CD4-positive, alpha-beta T cell treated with Interferon gamma for 1 hour (primary cell): ENCODE measurements at regions not wholly inside any gene's neighbourhood (a gene's known extent, or its start where the extent isn't known, plus 50 kb on each side); places are given as distances from the start of the nearest gene placed in this dataset.

Experiments used
- DNase-seq: peaks from one replicate; pipeline ENCODE4 v3.0.0-alpha.2; 2020

DNA sequence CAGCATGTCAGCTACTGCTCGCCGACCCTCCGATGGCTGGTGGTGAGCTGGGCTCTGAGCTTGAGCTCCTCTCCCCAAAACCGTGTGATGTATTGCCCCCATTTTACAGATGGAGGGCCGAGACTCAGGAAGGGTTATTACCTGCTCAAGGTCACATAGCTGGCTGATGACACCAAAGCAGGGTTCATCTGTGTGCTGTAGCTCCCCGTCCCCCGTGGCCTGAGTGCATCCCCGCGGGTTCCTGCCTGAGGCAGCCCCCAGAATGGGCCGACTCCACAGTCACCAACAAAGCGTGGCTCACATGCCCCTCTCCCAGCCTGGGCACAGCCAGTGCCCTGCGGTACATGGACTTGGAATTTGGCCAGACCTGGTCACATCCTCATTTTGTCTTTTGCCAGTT lies 198.6 kb downstream of the TFCP2L1 start:
- no peak for DNase-seq

GRCh38 chr2:121087117-121087516 lies 197.9 kb downstream of the TFCP2L1 start:
- no peak for DNase-seq

GRCh38 chr2:121088251-121089165 lies 196.5 kb downstream of the TFCP2L1 start:
- no peak for DNase-seq

GRCh38 chr2:121089166-121089510 lies 195.9 kb downstream of the TFCP2L1 start:
- DNase-seq: no peak

DNA sequence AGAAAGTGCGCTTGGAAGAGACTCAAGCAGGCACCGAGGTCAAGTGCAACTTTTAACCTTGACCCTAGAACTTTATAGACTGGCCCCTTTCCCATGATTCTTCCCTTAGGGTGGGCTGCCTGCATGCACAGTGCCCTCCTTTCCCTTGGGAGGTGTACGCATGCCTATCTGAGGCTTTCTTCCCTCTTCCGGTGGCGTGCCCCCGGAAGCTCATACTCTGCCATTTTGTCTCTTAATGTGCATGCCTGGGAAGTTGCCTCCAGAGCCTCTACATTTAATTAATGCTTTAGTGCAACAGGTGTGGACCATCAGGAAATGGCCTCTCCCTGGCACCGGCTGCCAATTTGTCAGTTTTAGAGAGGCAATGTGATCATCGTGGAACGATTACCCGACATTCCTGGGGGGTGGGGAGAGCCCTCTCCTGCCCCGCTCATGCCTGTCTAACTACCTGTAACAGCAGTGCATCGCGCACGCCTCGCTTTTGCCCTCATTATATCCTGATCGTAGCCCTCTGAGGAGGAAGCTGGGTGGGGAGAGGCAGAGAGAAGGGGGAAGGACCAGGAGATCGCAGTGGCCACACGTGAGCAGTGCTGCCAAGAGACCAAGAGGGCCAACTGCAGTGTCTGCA lies 194.8 kb downstream of the TFCP2L1 start:
- no peak for DNase-seq

DNA sequence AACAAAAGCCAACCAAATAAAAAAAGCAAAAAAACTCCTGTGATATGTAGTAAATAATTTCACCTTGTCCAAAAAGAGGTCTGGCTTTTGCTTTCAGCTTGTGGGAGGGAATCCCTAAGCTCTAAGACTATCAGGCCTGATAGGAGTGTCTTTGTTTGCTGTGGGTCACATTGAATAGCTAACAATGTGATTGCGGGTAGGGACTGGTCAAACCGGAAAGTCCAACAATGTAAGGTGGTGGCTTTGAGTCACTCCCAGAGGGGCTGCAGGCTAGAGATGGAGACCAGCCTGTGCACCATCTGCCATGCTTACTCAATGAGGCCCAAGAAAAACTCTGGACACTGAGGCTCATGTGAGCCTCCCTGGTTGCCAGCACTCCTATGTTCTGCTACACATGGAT lies 192.9 kb downstream of the TFCP2L1 start:
- no peak for DNase-seq

DNA sequence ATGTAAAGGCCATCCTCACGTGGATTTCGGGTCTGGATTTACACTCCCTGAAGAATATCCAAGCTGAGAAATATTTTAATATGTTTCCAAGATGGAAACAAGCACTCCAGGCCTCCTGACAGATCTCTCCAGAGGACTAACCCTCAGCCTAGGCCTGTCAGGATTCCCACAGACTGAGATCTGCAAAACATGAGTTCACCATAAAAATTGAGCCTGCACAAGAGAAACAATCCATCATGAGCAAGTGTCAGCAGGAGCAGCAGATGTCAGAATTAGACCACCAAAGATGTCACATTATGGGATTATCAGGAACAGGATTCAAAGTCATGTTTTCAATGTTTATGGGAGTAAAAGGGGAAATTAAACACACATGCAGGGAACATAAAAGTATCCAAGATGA lies 191.3 kb downstream of the TFCP2L1 start:
- DNase-seq: no peak

GRCh38 chr2:121094101-121094500 lies 190.9 kb downstream of the TFCP2L1 start:
- no peak for DNase-seq

- DNase-seq: no peak
Observed at GRCh38 chr2:121094845-121095244, 190.2 kb downstream of the TFCP2L1 start.

- no peak for DNase-seq
Observed at GRCh38 chr2:121095257-121096080, 189.5 kb downstream of the TFCP2L1 start.

- no peak for DNase-seq
Observed at GRCh38 chr2:121096611-121097010, 188.4 kb downstream of the TFCP2L1 start.

GRCh38 chr2:121098556-121098955 lies 186.4 kb downstream of the TFCP2L1 start:
- DNase-seq: no peak

DNA sequence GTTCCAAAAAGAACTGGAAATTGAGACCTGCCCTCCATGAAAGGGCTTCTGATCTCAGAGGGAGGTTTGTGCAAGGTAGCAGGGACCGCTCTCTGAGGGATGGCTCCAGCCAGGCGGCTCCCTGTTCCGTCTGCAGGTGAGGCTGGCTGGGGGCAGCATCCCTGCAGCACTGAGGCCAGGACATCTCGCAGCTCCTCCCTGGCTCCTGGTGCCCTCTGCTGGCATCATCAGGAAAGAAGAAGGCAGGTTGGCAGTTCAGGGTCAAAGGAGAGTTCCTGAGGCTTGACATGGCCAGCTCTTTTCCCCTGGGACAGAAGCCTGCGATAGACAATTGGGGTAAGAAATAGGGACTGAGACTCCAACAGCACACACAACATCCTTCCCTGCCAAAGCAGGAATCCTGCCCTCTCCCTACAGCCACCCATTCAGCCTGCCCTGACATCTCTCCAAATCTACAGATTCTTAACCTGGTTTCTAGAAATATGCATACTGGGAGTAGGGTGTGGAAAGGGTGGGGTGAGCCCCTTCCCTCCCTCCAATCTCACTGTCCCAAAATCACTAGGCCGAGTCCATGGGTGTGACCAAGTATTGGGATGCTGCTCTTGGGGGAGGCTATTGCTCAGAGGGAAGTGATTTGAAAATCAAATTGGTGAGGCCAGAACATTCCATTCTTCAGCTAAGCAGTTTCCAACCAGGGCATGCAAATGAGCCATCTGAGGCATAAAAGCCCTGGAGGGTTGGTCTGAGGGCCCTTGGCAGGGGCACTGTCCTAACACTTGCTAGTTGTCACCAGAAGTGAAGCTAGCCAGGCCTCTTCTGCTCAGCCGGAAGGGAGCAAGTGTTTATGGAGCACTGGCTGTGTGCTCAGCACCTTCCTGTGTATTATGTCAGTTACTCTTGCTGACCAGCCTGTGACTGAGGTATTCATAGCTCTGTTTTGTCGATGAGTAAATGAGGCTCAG lies 185.4 kb downstream of the TFCP2L1 start:
- DNase-seq: no peak

- DNase-seq: no peak
Observed at GRCh38 chr2:121101093-121101715, 183.8 kb downstream of the TFCP2L1 start.

DNA sequence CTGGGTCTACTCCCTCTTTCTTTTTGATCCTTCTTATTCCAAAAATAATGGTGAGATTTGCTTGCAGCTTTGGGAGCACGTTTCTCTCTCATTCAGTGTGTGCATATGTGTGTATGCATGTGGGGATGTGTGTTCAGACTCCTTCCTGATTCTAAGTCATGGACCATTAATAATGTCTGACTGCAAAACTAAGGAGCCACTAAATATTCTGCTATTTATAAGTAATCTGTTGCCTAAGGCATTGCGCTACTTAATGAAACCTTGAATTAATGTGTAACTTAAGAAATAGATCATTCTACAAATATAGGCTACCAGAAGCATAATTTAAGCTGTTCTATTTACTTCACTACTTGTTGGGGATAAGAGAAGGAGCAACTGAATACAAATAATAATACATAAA lies 182.1 kb downstream of the TFCP2L1 start:
- DNase-seq: no peak

- no peak for DNase-seq
Observed at GRCh38 chr2:121103960-121104359, 181.0 kb downstream of the TFCP2L1 start.

GRCh38 chr2:121104721-121105141 lies 180.3 kb downstream of the TFCP2L1 start:
- no peak for DNase-seq

DNA sequence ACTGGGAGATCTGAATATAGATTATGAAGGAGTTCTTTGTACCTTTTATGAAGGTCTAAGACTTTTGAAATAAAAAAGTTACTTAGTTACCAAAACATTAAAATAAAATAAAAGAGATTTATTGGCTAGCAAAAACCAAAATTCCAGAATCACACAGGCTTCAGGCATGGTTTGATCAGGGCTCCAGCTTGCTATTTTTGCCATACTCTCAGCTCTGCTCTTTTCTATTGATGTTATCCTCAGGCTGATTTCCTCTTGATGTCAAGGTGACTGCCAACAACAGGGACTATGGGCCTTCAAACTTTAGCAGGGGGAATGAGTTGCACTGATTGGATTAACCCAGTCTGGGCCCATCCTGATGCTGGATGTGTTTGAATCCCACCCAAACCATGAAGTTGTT lies 174.1 kb downstream of the TFCP2L1 start:
- DNase-seq: no peak

- DNase-seq: no peak
Observed at GRCh38 chr2:121118951-121119350, 166.1 kb downstream of the TFCP2L1 start.

DNA sequence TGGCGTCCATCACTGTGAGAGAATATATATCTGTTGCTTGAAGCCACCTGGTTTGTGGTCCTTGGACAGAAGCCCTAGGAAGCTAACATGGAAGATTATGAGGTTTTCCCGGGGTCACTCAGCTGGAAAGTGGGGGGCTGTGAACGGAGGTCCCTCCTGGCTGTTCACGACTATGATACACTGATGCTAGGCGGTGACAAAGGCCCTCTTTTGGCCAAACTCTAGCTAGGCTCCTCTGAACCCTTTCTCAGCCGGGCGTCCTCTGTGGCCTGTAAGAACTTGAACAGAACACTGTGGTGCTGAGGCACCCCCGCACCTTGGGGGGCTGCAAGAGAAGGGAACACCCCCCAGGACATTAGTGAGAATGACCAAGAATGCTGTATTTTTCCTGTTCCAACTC lies 164.6 kb downstream of the TFCP2L1 start:
- no peak for DNase-seq

DNA sequence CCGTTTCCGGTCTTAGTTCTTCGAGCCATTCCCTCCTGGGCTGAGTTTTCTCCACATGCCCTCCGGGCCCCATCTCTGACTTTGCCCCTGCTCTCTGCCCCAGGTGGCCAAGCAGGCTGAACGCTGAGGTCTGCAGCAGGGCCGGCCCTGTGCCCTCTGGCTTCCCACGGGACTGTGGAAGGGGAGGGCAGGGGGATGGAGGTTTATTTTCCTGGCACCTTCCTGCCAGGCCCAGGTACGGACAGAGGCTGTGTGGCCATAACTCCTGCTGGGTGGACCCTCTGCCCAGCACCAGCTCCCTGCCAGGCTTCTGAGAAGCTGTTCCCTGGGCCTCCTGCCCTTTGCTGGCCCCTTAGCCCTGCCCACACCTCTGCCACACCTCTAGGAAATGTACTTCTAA lies 164.0 kb downstream of the TFCP2L1 start:
- DNase-seq: no peak

- DNase-seq: no peak
Observed at GRCh38 chr2:121121661-121122060, 163.3 kb downstream of the TFCP2L1 start.
